IMR-90 (cell line): ENCODE measurements at regions not wholly inside any gene's neighbourhood (a gene's known extent, or its start where the extent isn't known, plus 50 kb on each side); places are given as distances from the start of the nearest gene placed in this dataset.

Experiments
- ATAC-seq: fragments of 200-7000 bp; cut with Tn5 transposase; 2 replicates; pipeline ENCODE4 v1.9.1; 2020; ENCODE audit warnings: low read depth, mild to moderate bottlenecking, moderate library complexity
- BruUV-seq: library from RNA; stranded (reverse); fragments of 400-500 nt; replicated peaks from 2 replicates; lab custom pipeline; 2021; lab: Mats Ljungman, UMichigan
- CTCF ChIA-PET: fragments of 300-600 bp; formaldehyde crosslinking; extraction: SDS; loops from one replicate; lab custom pipeline; 2021; ENCODE audit warnings: antibody characterized with exemption; lab: Yijun Ruan, JAX
- POLR2A ChIA-PET: fragments of 300-600 bp; sonication (Branson Sonifier 250); formaldehyde crosslinking; loops from one replicate; lab custom pipeline; 2022; ENCODE audit warnings: antibody characterized with exemption; ENCODE audit not compliant: unreplicated experiment; lab: Charles Lee
- DNase-seq: peaks from one replicate; pipeline ENCODE4 v3.0.0; 2013
- H2AFZ ChIP-seq: replicated peaks from 2 replicates; pipeline ENCODE3; 2013; ENCODE audit warnings: low read length, mild to moderate bottlenecking; ENCODE audit not compliant: poor library complexity
- H2AK5ac ChIP-seq: 2 replicates; pipeline ENCODE4 v1.6.1; 2013; ENCODE audit warnings: low read depth, low read length, inconsistent platforms
- H2AK9ac ChIP-seq: replicated peaks from 2 replicates; pipeline ENCODE3; 2013; ENCODE audit warnings: mild to moderate bottlenecking, low read depth, low read length, moderate library complexity; ENCODE audit not compliant: poor library complexity
- H2BK120ac ChIP-seq: 2 replicates; pipeline ENCODE4 v1.6.1; 2013; ENCODE audit warnings: low read depth, low read length, inconsistent platforms
- H2BK15ac ChIP-seq: 3 replicates; pipeline ENCODE4 v1.6.1; 2013; ENCODE audit warnings: low read depth, low read length, inconsistent platforms
- H2BK20ac ChIP-seq: 2 replicates; pipeline ENCODE4 v1.6.1; 2013; ENCODE audit warnings: low read depth, mild to moderate bottlenecking, inconsistent platforms, low read length, moderate library complexity
- H2BK5ac ChIP-seq: 2 replicates; pipeline ENCODE4 v1.6.1; 2013; ENCODE audit warnings: mild to moderate bottlenecking, low read depth, low read length, inconsistent platforms; ENCODE audit not compliant: poor library complexity, severe bottlenecking
- H3K14ac ChIP-seq: replicated peaks from 2 replicates; pipeline ENCODE4 v1.6.1; 2013; ENCODE audit warnings: low read depth, low read length, inconsistent platforms
- H3K18ac ChIP-seq: 2 replicates; pipeline ENCODE4 v1.6.1; 2013; ENCODE audit warnings: low read depth, low read length, control low read depth
- H3K23ac ChIP-seq: 2 replicates; pipeline ENCODE4 v1.6.1; 2013; ENCODE audit warnings: low read depth, low read length, inconsistent platforms
- H3K27ac ChIP-seq: 2 replicates; pipeline ENCODE4 v1.5.1; 2013; ENCODE audit warnings: mild to moderate bottlenecking, control low read depth, low read length; ENCODE audit not compliant: insufficient read depth
- H3K27me3 ChIP-seq: 2 replicates; pipeline ENCODE4 v1.6.1; 2013; ENCODE audit warnings: low read length; ENCODE audit not compliant: control insufficient read depth, insufficient read depth
- H3K36me3 ChIP-seq: 2 replicates; pipeline ENCODE4 v1.6.1; 2013; ENCODE audit warnings: low read length, mixed read lengths; ENCODE audit not compliant: control insufficient read depth, insufficient read depth
- H3K4ac ChIP-seq: 2 replicates; pipeline ENCODE4 v1.6.1; 2013; ENCODE audit warnings: low read depth, low read length, inconsistent platforms
- H3K4me1 ChIP-seq: 2 replicates; pipeline ENCODE4 v1.6.1; 2013; ENCODE audit warnings: low read length, mixed read lengths; ENCODE audit not compliant: control insufficient read depth, insufficient read depth
- H3K4me2 ChIP-seq: 2 replicates; pipeline ENCODE4 v1.6.1; 2013; ENCODE audit warnings: low read depth, mild to moderate bottlenecking, control low read depth, low read length, moderate library complexity
- H3K4me3 ChIP-seq: 2 replicates; pipeline ENCODE4 v1.5.1; 2013; ENCODE audit warnings: low read depth, mild to moderate bottlenecking, control low read depth, low read length, moderate library complexity; ENCODE audit not compliant: insufficient read depth
- H3K56ac ChIP-seq: 2 replicates; pipeline ENCODE4 v1.6.1; 2013; ENCODE audit warnings: low read length, inconsistent platforms; ENCODE audit not compliant: insufficient read depth; ENCODE audit errors: extremely low read depth
- H3K79me1 ChIP-seq, 2 experiments: 2 replicates each; pipeline ENCODE4 v1.6.1; 2013; ENCODE audit warnings: low read length in 2 of 2, inconsistent platforms in 1 of 2, low read depth in 1 of 2
- H3K9ac ChIP-seq: 2 replicates; pipeline ENCODE4 v1.6.1; 2013; ENCODE audit warnings: low read depth, low read length, control low read depth
- H3K9me1 ChIP-seq: 2 replicates; pipeline ENCODE4 v1.6.1; 2013; ENCODE audit warnings: low read length, inconsistent platforms; ENCODE audit not compliant: insufficient read depth
- H3K9me3 ChIP-seq: 2 replicates; pipeline ENCODE4 v1.6.1; 2013; ENCODE audit warnings: low read length; ENCODE audit not compliant: control insufficient read depth, insufficient read depth
- H4K20me1 ChIP-seq: 2 replicates; pipeline ENCODE4 v1.6.1; 2013; ENCODE audit warnings: low read length, inconsistent platforms; ENCODE audit not compliant: insufficient read depth
- H4K5ac ChIP-seq: 2 replicates; pipeline ENCODE4 v1.6.1; 2013; ENCODE audit warnings: mild to moderate bottlenecking, low read depth, low read length, control low read depth
- H4K8ac ChIP-seq, 2 experiments: 2 replicates each; pipeline ENCODE4 v1.6.1; 2013; ENCODE audit warnings: low read depth in 2 of 2, low read length in 2 of 2, control low read depth in 1 of 2, inconsistent platforms in 1 of 2
- H4K91ac ChIP-seq: 2 replicates; pipeline ENCODE4 v1.6.1; 2013; ENCODE audit warnings: low read depth, low read length, inconsistent platforms; ENCODE audit not compliant: insufficient read depth
- BHLHE40 ChIP-seq: fragments of 150-350 bp; IDR thresholded peaks from 2 replicates; pipeline ENCODE4 v1.6.1; 2016; ENCODE audit warnings: mild to moderate bottlenecking, low read depth, low read length
- CEBPB ChIP-seq: IDR thresholded peaks from 2 replicates; pipeline ENCODE4 v1.6.1; 2012; ENCODE audit warnings: low read depth, low read length, improper control_type of control experiment
- CHD1 ChIP-seq: IDR thresholded peaks from 2 replicates; pipeline ENCODE4 v1.6.1; 2012; ENCODE audit warnings: low read depth, low read length, improper control_type of control experiment
- CTCF ChIP-seq: conservative IDR thresholded peaks from 2 replicates; pipeline ENCODE4 v1.5.1; 2012; ENCODE audit warnings: mild to moderate bottlenecking, low read depth, low read length, improper control_type of control experiment
- FOS ChIP-seq: fragments of 150-350 bp; IDR thresholded peaks from 2 replicates; pipeline ENCODE4 v1.6.1; 2016; ENCODE audit warnings: low read depth, low read length
- MAFK ChIP-seq: IDR thresholded peaks from 2 replicates; pipeline ENCODE4 v1.6.1; 2012; ENCODE audit warnings: low read depth, low read length, improper control_type of control experiment
- MAZ ChIP-seq: IDR thresholded peaks from 2 replicates; pipeline ENCODE4 v1.6.1; 2012; ENCODE audit warnings: low read depth, mild to moderate bottlenecking, low read length, improper control_type of control experiment, moderate library complexity, borderline replicate concordance
- MXI1 ChIP-seq: IDR thresholded peaks from 2 replicates; pipeline ENCODE4 v1.6.1; 2012; ENCODE audit warnings: low read depth, mild to moderate bottlenecking, low read length, moderate library complexity, borderline replicate concordance
- NFE2L2 ChIP-seq: fragments of 150-350 bp; IDR thresholded peaks from 2 replicates; pipeline ENCODE4 v1.6.1; 2016; ENCODE audit warnings: low read depth, mild to moderate bottlenecking, low read length
- POLR2A ChIP-seq: IDR thresholded peaks from 2 replicates; pipeline ENCODE4 v1.6.1; 2012; ENCODE audit warnings: mild to moderate bottlenecking, low read depth, low read length
- RAD21 ChIP-seq: IDR thresholded peaks from 2 replicates; pipeline ENCODE4 v1.6.1; 2012; ENCODE audit warnings: low read length, improper control_type of control experiment
- RCOR1 ChIP-seq: IDR thresholded peaks from 2 replicates; pipeline ENCODE4 v1.6.1; 2012; ENCODE audit warnings: mild to moderate bottlenecking, low read length, improper control_type of control experiment; ENCODE audit not compliant: insufficient replicate concordance
- RFX5 ChIP-seq: IDR thresholded peaks from 2 replicates; pipeline ENCODE4 v1.8.0; 2012; ENCODE audit warnings: low read depth, mild to moderate bottlenecking, low read length, moderate library complexity
- SMC3 ChIP-seq: fragments of 150-350 bp; IDR thresholded peaks from 2 replicates; pipeline ENCODE4 v1.6.1; 2016; ENCODE audit warnings: low read depth, mild to moderate bottlenecking, antibody characterized with exemption, low read length, moderate library complexity
- USF2 ChIP-seq: fragments of 150-350 bp; IDR thresholded peaks from 2 replicates; pipeline ENCODE4 v1.6.1; 2017; ENCODE audit warnings: mild to moderate bottlenecking, antibody characterized with exemption, low read length, low read depth
- WGBS, 2 experiments: methylation state at CpG; one replicate each; pipeline versions ENCODE4 v1.1.5 to v1.1.7; 2013; ENCODE audit warnings: missing lambda C conversion rate in 2 of 2; ENCODE audit not compliant: insufficient read length in 1 of 2; ENCODE audit errors: extremely low coverage in 2 of 2; 5-methylcytosine and 5-hydroxymethylcytosine counted together
- dilution Hi-C: fragments of 300-500 bp; cut with HindIII; formaldehyde crosslinking; loops from one replicate; pipeline ENCODE4 v1.14.3; 2018; ENCODE audit warnings: low sequenced_read_pairs; ENCODE audit not compliant: unreplicated experiment
- in situ Hi-C: fragments of 300-500 bp; cut with MboI; formaldehyde crosslinking; loops from 3 replicates; pipeline ENCODE4 v1.14.3; 2019; ENCODE audit warnings: low sequenced_read_pairs, inconsistent platforms, mixed read lengths
- intact Hi-C: fragments of 100-400 bp; cut with micrococcal nuclease; formaldehyde crosslinking; loops from 2 replicates; pipeline ENCODE4 v1.10.0; 2022
- TF ChIP-seq, protein P1 (sequence below): fragments of 150-350 bp; IDR thresholded peaks from 2 replicates; pipeline ENCODE4 v1.6.1; 2016; ENCODE audit warnings: low read depth, mild to moderate bottlenecking, low read length, moderate library complexity, borderline replicate concordance

DNA sequence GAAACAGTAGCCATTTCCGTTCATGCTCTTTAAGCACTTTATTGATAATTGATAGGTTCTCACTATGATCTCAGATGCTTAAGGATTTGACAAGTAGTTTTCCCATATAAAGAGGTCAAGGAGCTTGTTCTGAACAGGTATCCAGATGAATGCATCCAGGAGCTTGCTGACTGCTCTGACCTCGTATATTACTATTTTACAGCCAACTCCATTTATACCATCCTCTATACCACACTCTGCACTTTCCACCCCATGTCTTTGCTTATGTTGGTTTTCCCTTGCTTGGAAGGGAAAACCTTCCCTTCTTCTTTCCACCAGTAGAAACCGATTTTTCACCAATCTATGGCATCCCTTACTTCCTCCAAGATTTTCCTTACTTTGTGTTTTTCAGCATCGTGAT lies 107.2 kb downstream of the LHX9 start:
- in situ Hi-C loops: no loop called here
- no CpG with 5 or more reads among the region's 4 CpGs for WGBS, 2 experiments

More for the DNA sequence above, 107.2 kb downstream of the LHX9 start:
- Histone ChIP-seq H4K5ac (no peak overlapping the region), H3K9ac (no peak overlapping the region), H2BK5ac (no peak overlapping the region), H2BK120ac (no peak overlapping the region), H3K27me3 (no peaks in the 10 kb centered on the region), H3K4ac (no peak overlapping the region), H3K36me3 (no peaks in the 10 kb centered on the region), H2BK20ac (no peak overlapping the region), H2AFZ (no peak overlapping the region), H2AK9ac (no peak overlapping the region), H2AK5ac (no peak overlapping the region), H4K91ac (no peak overlapping the region), H3K23ac (no peak overlapping the region), H3K79me1 (no peaks in the 10 kb centered on the region), H3K4me2 (no peak overlapping the region), H3K56ac (no peak overlapping the region), H3K4me1 (no peaks in the 10 kb centered on the region), H3K4me3 (no peak overlapping the region), H3K9me3 (no peaks in the 10 kb centered on the region), H3K14ac (no peak overlapping the region), H4K20me1 (no peaks in the 10 kb centered on the region), H3K27ac (no peak overlapping the region), H3K18ac (no peak overlapping the region), H4K8ac (no peak overlapping the region), H3K9me1 (no peaks in the 10 kb centered on the region), H2BK15ac (no peak overlapping the region)
- TF ChIP-seq CHD1 (no peak), MXI1 (no peak), CTCF (no peak), BHLHE40 (no peak), RFX5 (no peak), CEBPB (no peak), NFE2L2 (no peak), USF2 (no peak), RCOR1 (no peak), SMC3 (no peak), RAD21 (no peak), FOS (no peak), MAZ (no peak), MAFK (no peak), POLR2A (no peak)
- TF ChIP-seq, protein P1, sequence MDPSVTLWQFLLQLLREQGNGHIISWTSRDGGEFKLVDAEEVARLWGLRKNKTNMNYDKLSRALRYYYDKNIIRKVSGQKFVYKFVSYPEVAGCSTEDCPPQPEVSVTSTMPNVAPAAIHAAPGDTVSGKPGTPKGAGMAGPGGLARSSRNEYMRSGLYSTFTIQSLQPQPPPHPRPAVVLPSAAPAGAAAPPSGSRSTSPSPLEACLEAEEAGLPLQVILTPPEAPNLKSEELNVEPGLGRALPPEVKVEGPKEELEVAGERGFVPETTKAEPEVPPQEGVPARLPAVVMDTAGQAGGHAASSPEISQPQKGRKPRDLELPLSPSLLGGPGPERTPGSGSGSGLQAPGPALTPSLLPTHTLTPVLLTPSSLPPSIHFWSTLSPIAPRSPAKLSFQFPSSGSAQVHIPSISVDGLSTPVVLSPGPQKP: no peak
- intact Hi-C loops: no loop called here
- DNase-seq (no peak), ATAC-seq (no peak)
- ChIA-PET POLR2A (no interaction called here), CTCF (no interaction called here)
- no TSS peak for BruUV-seq
- dilution Hi-C loops: no loop called here
